ENCODE measurements at regions not wholly inside any gene's neighbourhood (a gene's known extent, or its start where the extent isn't known, plus 50 kb on each side); places are given as distances from the start of the nearest gene placed in this dataset.
"Not testable (repeated sequence)": the region's sequence is repeated elsewhere in the genome, so short reads cannot be mapped to it uniquely, and the experiment has no call there.

DNA sequence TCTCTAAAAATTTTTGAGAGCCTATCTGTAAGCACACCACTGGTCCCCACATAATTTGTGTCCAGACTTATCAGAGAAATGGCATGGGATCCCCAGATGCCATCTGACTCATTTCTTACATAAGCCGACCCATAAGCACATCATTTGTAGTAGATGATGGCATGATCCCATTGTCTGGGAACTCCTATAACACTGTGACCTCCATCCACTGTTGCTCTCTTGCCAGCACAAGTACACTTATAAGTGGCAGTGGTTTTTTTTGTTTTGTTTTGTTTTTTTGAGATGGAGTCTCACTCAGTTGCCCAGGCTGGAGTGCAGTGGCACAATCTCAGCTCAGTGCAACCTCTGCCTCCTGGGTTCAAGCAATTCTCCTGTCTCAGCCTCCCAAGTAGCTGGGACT is 350.7 kb upstream of the ZFHX3 start:
- not testable (repeated sequence) for DNase-seq (ENCODE audit: low read depth)

DNA sequence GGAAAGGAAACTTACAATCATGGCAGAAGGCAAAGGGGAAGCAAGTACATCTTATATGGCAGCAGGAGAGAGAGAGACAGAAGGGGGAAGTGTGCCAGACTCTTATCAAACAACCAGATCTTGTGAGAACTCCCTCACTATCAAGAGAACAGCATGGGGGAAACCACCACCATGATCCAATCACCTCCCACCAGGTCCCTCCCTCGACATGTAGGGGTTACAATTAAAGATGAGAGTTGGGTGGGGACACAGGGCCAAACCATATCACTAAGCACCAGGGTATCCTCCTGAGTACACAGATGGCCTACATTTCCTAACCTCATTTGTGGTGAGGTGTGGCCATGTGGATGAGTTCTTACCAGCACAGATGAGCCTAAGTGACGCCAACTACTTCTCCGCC is 348.6 kb upstream of the ZFHX3 start:
- DNase-seq (ENCODE audit: low read depth): no peak

DNA sequence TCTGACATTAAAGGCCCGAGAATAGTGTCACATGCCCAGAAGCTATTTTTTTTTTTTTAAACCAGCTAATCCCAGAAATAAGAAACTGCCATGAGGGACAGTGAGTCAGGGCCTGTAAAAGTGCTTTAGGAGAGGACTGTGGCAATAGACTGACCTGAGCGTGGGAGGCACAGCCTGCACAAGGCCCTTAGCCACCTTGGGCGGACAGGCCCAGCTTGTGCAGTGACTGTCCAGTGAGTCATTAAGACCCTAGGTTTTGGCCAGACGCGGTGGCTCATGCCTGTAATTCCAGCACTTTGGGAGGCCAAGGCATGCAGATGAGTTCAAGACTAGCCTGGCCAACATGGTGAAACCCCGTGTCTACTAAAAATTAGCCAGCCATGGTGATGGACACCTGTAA is 343.0 kb upstream of the ZFHX3 start:
- no peak for DNase-seq (ENCODE audit: low read depth)

DNA sequence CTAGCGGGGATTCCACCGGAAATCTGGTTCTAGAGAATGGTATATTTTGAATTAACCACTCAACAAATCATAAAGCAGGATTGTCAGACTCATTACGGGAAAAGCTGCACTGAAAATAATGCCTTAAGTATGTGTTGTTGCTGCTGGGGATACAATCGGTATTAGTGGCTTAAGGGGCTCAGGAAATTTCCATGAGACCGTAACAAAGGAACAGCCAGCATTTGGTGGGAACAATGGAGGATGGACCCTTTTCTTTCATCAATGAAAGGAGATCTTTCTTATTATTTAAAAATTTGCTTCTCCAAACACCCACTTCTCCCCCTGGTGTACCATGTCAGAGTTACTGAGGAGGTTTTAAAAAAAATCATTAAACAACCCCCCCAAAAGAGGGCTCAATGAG is 342.6 kb upstream of the ZFHX3 start:
- no peak for DNase-seq (ENCODE audit: low read depth)

DNA sequence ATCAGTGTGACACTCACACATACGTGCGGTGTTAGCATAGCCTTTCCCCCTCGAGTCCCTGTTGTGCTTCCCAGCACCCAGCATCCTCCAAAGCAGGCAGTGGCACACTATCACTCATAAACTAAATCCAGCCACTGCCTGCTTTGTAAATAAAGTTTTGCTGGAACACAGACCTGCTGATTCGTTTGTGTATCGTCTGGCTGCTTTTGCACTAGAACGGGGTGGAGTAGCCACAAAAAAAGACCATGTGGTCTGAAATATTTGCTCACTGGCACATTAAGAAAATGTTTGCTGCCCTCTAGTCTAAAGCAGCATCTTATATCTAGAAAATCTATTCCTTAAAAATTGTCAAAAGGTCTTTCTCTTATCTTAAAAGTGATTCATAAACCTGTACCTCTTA is 341.2 kb upstream of the ZFHX3 start:
- DNase-seq (ENCODE audit: low read depth): no peak

DNA sequence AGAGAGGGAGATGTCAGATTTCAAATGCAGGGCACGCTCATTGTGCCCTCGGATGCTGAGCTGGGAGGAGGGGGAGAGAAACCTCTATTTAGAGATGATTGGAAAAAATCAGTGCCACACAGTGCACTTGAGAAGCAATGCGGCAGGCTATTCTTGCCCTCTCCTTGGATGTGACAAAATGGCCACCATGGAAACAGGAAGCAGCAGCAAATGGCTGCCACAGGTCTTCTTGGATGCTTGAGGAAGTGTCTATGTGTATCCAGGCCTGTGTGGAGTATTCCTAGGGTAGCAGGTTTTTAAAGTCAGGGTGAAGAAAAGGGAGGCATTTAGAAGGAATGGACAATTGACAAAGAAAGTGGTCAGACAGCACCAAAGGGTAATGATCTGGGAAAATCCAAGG is 340.1 kb upstream of the ZFHX3 start:
- no peak for DNase-seq (ENCODE audit: low read depth)

DNA sequence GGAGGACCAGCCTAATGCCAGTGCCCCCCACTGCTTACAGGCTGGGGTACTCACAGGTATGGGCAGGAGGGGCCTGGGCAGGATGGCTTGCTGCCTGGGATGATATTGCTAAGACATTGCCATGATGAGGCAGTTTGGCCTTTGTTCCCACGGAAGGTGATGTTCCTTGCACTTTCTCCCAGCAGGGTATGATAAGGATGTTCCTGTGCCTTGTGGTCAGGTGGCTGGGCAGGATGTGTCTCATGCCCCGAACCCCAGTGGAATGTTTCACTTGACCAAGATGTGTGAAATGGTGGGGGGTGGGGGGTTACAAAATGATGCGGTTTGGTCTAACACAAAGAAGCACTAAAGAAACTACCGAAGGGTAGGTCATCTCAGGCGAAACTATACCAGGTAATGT is 337.8 kb upstream of the ZFHX3 start:
- no peak for DNase-seq (ENCODE audit: low read depth)

DNA sequence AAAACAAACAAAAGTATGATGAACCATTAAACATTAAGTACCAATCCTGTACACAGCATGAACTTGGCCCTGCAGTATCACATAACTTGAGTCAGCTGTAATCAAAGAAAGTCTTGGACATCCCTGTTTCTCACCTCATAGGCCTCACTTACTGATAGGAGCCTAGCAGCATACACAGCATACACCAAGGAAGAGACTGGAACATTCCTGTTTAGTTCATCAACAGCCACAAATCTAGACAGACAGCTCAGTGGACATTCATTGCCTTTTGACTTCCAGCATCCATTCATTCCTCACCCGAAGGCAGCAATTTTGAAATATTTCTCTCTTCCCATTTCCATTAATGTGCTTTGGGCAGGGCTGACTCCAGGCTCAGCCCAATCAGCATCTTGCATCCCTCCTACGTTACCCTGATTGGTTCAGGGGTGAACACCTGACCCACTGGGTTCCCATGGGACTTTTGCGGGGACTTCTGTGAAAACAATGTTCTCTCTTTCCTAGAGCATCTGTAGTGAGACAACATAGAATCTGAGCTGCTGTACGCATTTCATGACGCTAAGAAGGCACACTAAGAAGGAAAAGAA is 336.7 kb upstream of the ZFHX3 start:
- no peak for DNase-seq (ENCODE audit: low read depth)

DNA sequence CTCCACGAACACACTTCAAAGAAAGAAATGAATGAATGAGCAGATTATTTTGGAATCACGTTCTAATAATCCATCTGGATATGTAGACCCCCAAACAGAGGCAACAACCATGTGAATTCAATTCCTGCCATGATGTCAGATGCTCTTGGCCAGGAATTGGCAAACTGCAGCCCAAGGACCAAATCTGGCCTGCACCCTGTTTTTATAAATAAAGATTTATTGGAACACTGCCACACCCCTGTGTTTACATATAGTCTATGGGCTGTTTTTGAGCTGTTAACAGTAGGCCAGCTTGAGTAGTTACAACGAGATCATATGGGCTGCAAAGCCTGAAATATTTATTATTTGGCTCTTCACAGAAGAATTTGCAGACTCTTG is 336.0 kb upstream of the ZFHX3 start:
- DNase-seq (ENCODE audit: low read depth): no peak

DNA sequence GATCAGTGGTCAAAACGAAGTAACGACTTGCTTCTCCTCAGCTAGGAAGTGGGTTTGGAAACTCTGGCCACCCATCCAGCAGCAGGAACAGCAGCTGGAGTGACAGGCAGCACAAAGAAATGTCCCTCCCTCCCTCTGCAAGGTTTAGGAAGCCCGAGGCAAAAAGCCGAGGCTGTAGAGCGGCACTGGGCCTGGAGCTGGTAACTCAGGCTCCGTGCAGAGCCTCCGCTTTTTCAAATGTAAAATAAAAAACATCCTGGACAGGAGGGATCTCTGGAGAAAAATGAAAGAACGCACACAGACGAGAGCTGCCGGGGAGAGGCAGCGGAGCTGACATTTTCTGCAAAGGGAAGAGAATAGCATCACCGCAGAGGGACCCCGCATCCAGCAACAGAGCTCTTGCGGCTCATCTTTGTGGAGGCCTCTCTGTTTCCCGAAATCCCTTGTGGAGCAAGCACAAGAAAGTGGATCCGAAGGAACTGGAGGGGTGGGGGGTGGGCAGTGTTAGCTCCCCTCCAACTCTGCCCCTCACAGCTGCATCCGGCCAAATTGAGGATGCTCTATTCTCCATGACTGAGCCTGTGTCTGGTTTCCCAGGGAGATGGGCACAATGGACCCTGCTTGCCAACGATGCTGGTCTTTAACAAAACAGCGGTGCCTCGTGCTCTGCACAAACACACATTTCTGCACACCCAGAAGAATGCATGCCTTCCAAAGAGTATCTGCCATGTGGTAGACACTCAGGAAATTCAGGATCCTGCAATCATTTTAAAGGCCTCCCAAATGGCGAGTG is 335.5 kb upstream of the ZFHX3 start:
- DNase-seq (ENCODE audit: low read depth): no peak

DNA sequence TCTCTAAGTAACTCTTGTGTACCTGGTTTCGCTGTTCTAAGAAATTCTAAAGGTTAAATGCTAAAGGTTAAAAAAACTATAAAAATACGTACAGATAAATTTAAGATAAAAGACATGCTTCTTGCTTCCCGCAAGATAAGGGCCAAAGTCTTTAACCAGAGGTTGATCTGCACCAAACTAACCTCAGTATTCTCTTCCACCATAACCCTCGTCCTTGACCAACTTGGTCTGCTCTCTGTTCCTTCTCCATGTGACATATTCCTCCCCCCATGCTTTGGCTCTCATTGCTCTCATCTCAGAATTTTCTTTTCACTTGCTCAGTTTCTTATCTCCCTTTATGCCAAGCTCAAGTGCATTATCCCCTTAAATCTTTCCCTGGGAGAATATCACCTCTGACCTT is 330.5 kb upstream of the ZFHX3 start:
- DNase-seq (ENCODE audit: low read depth): no peak

DNA sequence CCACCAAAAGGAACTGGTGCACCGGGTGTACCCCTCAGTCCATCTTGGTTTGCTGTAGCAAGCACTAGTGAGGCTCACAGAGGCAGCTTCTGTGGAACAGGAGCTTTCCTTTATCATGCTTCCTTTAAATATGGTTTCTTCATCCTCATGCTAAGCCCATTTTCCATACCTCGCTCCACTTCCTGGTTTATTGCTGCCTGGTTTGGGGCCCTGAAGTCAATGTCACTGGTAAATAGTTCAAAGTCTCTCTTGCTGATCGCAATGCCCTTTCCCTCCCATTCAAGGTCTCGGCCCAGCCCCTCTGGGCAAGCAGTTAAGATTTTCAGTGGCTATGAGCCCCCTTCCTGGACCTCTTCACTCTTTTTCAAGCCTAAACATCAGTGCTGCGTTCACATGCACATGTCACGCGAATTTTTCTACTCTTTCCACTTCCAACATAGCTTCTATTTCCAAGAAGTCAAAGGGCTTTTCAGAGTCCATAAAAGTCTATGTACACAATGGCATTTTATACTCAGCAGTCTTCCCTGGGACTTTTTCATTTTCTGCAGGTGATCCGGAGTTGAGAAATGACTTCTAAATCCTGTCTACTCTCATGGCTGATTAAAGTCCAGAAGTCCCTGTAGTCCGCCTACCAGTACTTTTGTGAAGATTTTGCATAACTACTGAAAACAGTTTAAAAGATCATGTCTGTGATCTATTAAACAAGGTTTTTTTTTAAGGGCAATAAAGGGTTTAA is 323.8 kb upstream of the ZFHX3 start:
- DNase-seq (ENCODE audit: low read depth): no peak

DNA sequence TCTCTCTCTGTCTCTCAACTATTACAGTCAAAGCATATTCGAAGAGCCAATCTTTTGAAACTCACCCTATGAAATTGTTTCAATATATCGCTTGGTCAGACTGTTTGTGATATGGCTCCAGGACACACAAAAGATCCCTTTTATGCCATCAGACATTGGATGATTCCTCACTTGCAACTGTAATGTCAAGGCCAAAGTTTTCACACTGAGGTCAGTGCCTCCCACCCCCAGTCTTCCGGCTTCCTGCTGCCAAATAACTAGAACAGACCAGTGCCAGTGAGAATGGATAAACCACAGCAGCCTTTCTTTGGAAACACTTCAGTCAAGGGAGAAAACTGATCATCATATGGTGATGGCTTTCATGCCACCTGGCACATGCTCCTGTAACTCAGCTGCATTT is 321.9 kb upstream of the ZFHX3 start:
- DNase-seq (ENCODE audit: low read depth): no peak

DNA sequence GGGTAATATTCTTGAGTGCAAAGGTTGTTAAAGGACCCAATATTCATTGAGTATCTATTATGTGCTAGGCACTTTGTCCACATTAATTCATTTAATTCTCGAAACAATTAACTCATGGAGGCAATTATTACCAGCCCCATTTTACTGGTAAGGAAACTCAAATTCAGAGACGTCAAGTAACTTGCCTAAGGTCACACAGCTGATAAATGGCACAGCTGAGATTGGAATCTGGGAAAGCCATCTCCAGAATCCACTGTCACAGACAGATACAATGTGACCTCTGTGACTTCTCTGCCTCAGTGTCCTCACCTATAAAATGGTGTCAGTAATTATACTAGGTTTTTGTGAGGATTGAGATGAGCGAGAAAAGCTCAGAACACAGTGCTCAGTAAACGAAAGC is 320.8 kb upstream of the ZFHX3 start:
- DNase-seq (ENCODE audit: low read depth): no peak

DNA sequence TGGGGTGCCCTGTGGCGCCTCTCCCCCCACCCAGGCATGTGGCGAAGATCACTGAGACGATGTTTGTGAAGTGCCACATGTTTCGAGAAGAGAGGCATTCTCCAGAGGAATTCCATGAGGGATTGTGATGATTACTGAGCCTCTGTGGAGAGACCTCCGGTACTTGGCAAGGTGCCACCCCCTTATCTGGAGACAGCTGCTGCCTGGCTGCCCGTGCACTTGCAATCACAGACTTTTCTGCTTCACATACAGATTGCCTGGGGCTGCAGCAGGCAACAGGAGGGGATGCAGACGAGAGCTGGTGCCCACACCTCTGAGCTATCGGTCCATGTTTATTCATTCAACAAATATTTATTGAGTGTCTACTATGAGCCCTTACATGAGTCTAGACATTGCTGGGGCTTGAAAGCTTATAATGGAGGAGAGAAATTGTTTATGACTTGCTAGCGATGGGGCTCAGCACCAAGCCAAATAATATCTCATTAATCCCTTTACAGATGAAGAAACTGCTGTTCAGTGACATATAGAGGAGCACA is 317.2 kb upstream of the ZFHX3 start:
- DNase-seq (ENCODE audit: low read depth): no peak

DNA sequence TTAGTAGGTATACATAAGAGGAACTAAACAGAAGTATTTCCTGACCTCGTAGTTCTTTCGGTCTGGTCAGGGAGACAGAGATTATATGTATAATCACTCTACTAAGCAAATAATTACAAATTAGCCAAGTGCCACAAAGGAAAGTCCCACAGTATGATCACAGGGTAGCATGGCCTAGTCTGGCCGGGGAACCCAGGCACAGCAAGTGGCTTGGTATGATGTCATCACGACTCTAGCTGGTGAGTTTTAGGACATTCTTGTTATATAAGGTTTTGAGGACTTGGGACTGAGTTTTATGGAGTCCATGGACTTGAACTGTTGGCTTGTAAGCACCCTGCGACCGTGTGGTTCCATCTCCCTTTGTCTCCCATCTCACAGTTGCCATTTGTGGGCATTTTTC is 316.5 kb upstream of the ZFHX3 start:
- no peak for DNase-seq (ENCODE audit: low read depth)

DNA sequence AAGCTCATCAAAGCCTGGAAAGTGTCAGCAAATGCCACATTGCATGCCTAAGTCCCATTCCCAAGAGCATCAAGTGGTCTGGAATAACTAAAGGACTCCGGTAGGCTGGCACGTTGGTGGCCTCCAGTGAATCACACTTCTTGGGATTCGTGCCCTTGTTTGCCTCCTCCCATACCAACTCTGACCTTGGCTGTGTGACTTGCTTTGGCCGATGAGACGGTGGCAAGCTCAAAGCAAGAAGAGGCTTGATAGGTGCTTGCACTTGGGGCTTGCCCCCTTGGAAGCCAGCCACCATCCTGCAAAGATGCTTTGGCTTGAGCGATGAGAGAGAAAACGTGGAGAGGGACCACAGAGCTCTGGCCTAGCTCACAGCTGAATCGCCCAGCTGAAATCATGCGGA is 313.1 kb upstream of the ZFHX3 start:
- DNase-seq (ENCODE audit: low read depth): no peak

DNA sequence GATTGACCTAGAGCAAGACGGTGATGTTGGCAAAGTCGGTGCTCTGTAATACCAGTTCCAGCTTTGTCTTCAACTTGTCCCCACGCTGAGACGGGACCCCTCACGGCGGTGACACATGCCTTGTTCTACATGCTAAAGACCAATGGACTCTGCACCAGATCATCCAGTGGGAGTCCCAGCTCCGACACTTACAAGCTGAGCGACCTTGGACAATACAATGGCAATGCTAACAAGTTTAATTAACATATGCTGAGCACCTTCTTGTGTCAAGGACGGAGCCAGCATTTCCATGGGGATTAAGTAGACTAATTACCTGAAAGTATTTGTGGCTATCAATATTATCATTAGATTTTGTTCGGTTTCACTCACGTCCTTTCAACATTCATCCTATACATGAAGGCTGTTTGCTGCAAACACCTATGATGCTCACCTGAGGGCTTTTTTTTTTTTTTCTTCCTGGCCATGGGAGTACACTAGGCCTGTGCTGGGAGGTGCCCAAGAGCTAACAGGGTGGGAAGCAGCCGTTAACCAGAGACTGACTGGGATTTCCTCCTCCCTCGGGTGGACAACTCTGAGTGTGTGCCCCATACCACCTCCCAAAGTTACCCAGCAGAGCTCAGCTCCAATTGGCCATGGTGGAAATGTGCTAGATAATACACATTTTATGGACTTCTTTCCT is 308.6 kb upstream of the ZFHX3 start:
- no peak for DNase-seq (ENCODE audit: low read depth)

DNA sequence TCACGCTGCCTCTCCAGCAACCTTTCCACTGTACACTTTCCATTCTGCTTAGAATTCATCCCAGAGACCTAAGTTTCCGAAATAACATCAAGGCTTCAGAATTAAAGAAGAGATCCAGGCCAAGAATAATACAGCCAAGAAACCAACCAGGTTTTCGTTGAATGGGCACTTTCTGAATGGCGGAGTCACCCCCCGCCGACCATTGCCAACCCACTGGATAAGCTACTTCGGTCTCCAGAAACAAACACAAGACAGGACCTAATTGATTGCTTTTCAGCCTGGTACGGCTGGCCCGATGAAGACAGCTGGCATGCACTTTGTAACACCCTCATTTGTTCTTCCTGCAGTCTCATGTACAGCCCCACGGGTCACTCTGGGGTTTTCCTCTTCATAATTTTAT is 308.1 kb upstream of the ZFHX3 start:
- DNase-seq (ENCODE audit: low read depth): no peak

DNA sequence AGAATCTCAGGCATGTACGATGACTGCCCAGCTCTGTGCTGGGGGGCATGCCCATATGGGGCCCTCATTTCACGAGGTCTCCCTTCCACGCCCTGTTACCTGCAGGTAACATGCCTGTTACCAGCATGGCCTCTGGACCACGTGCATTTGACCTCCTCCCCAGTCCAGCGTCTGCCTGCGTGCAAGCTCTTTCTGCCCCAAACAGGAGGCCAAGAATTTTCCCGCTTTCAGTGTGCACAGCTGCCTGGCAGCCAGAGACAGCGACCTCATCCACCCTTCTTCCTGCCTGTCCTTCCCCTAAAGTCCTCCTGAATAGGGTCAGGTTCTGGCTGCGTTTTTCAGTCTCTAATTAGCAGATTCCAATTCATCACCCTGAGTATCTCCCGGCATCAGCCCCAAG is 306.5 kb upstream of the ZFHX3 start:
- no peak for DNase-seq (ENCODE audit: low read depth)

DNA sequence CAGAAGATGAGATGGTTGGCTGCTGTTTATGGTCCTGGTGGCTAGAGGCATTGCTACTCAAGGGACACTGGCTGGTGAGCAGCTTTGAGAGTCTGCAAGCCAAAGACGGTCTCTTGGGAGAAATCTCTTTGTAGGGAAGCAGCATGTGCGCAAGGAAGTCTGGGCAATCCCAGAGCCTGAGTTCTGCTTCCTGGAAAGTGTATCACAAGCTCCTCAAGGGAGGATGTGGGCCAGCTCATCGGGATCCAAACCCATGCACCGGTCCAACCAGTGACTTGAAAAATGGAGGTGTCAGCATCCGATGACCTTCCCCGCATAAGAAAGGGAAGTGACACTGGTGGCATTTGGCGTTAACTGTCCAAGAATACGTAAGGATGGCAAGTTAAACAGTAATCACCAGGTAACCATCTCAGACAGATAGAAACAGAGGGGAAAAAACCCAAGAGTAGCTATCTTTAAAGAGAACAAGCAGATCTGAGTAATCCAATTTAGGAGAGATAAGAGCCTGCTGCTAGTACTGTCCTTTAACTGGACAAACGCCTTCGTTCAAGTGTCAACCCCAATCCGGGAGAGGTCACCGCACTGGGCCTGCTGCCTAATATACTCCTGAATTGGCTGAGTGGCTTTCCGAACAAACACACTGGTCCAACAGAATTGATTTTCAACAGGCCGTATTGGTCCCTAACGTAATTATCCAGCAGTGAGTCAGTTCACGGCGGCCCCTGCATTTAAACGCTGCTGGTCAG is 303.0 kb upstream of the ZFHX3 start:
- no peak for DNase-seq (ENCODE audit: low read depth)

Measured in stimulated activated CD8-positive, alpha-beta memory T cell treated with anti-CD3 and anti-CD28 coated beads, Interleukin-15, amount 100 ng/mL, for 1 hour (primary cell).